K562 (cell line): ENCODE measurements at regions not wholly inside any gene's neighbourhood (a gene's known extent, or its start where the extent isn't known, plus 50 kb on each side); places are given as distances from the start of the nearest gene placed in this dataset.
"Not testable (repeated sequence)": the region's sequence is repeated elsewhere in the genome, so short reads cannot be mapped to it uniquely, and the experiment has no call there.

Source experiments
- ATAC-seq: fragments of 200-7000 bp; cut with Tn5 transposase; 3 replicates; pipeline ENCODE4 v1.9.1; 2020; ENCODE audit warnings: moderate library complexity
- BruUV-seq: library from RNA; stranded (reverse); fragments of 400-500 nt; replicated peaks from 2 replicates; lab custom pipeline; 2021; lab: Mats Ljungman, UMichigan
- CTCF ChIA-PET: fragments of 300-600 bp; formaldehyde crosslinking; extraction: SDS; loops from one replicate; lab custom pipeline; 2021; ENCODE audit warnings: low intra/inter-chr PET ratio; lab: Yijun Ruan, JAX
- POLR2A ChIA-PET: fragments of 300-600, 350-650 bp; sonication (Branson Sonifier 250); formaldehyde crosslinking; extraction: SDS; loops from one replicate; lab custom pipeline; 2021; ENCODE audit warnings: antibody characterized with exemption, inconsistent platforms; lab: Yijun Ruan, JAX
- DNase-seq, 4 experiments: peaks; one replicate each; pipeline versions ENCODE4 v3.0.0 to v3.0.0-alpha.2; 2011 to 2018; ENCODE audit warnings: low spot score in 3 of 4, mixed read lengths in 3 of 4; ENCODE audit errors: extremely low read depth in 1 of 4
- FAIRE-seq: peaks from 2 replicates; lab custom pipeline; 2011; peaks lifted over from hg19 to GRCh38; lab: Jason Lieb, UNC
- H2AFZ ChIP-seq: 2 replicates; pipeline ENCODE4 v1.6.0; 2011; ENCODE audit warnings: low read depth, low read length, control low read depth, inconsistent platforms
- H3K27ac ChIP-seq: fragments of 200-600 bp; 3 replicates; pipeline ENCODE4 v1.8.0; 2011; ENCODE audit warnings: low read depth, mild to moderate bottlenecking, control low read depth, inconsistent platforms, low read length, moderate library complexity, mixed read lengths; ENCODE audit errors: extremely low read depth
- H3K27me3 ChIP-seq, 2 experiments: fragments of 300-600 bp in 1 of 2; 2 replicates in 1 of 2; 3 replicates in 1 of 2; pipeline versions ENCODE4 v1.6.0 to v1.8.0; 2011; ENCODE audit warnings: inconsistent platforms in 2 of 2, low read length in 2 of 2, mild to moderate bottlenecking in 1 of 2, mixed read lengths in 1 of 2, moderate library complexity in 1 of 2; ENCODE audit not compliant: control insufficient read depth in 2 of 2, insufficient read depth in 2 of 2
- H3K36me3 ChIP-seq: fragments of 300-600 bp; 3 replicates; pipeline ENCODE4 v1.8.0; 2011; ENCODE audit warnings: mild to moderate bottlenecking, low read length, inconsistent platforms; ENCODE audit not compliant: control insufficient read depth, insufficient read depth
- H3K4me1 ChIP-seq, 2 experiments: fragments of 200-600 bp in 1 of 2; replicated peaks in 1 of 2; 2 replicates in 1 of 2; 3 replicates in 1 of 2; pipeline versions ENCODE4 v1.5.1 to v1.8.0; 2011; ENCODE audit warnings: inconsistent platforms in 2 of 2, low read length in 2 of 2, mild to moderate bottlenecking in 1 of 2, mixed read lengths in 1 of 2, moderate library complexity in 1 of 2; ENCODE audit not compliant: control insufficient read depth in 2 of 2, insufficient read depth in 2 of 2
- H3K4me2 ChIP-seq: 2 replicates; pipeline ENCODE4 v1.6.1; 2011; ENCODE audit warnings: low read length, control low read depth, inconsistent platforms, mixed read lengths; ENCODE audit not compliant: insufficient read depth
- H3K4me3 ChIP-seq: fragments of 200-600 bp; sonication (generic), shearing (Covaris generic); 2 replicates; pipeline ENCODE4 v1.5.1; 2016; ENCODE audit warnings: control low read depth, inconsistent platforms
- H3K79me2 ChIP-seq: fragments of 200-600 bp; 3 replicates; pipeline ENCODE4 v1.8.0; 2011; ENCODE audit warnings: low read length, inconsistent platforms; ENCODE audit not compliant: control insufficient read depth, insufficient read depth
- H3K9ac ChIP-seq, 2 experiments: 2 replicates each; pipeline versions ENCODE4 v1.6.0 to v1.6.1; 2011; ENCODE audit warnings: low read depth in 2 of 2, low read length in 2 of 2, control low read depth in 1 of 2, inconsistent platforms in 1 of 2, mild to moderate bottlenecking in 1 of 2, mixed read lengths in 1 of 2; ENCODE audit not compliant: insufficient read depth in 1 of 2
- H3K9me1 ChIP-seq: one replicate; pipeline ENCODE4 v1.6.0; 2011; ENCODE audit warnings: inconsistent platforms, mild to moderate bottlenecking, low read length, moderate library complexity; ENCODE audit not compliant: control insufficient read depth, insufficient read depth
- H3K9me3 ChIP-seq: replicated peaks from 2 replicates; pipeline ENCODE4 v1.5.1; 2011; ENCODE audit warnings: low read depth, low read length, inconsistent platforms; ENCODE audit not compliant: control insufficient read depth, insufficient read depth
- H4K20me1 ChIP-seq: replicated peaks from 2 replicates; pipeline ENCODE4 v1.6.1; 2011; ENCODE audit warnings: low read length, inconsistent platforms, mixed read lengths; ENCODE audit not compliant: control insufficient read depth, insufficient read depth
- WGBS: fragments of 100-300 bp; shearing (Covaris generic); methylation state at CpG from one replicate; pipeline ENCODE4 v1.1.6; 2016; ENCODE audit warnings: low coverage, mixed read lengths; ENCODE audit not compliant: insufficient coverage; ENCODE audit errors: missing lambda C conversion rate; 5-methylcytosine and 5-hydroxymethylcytosine counted together
- in situ Hi-C: fragments of 300-500 bp; cut with MboI; formaldehyde crosslinking; loops from 4 replicates; pipeline ENCODE4 v1.15.0; 2018; ENCODE audit warnings: inconsistent platforms, mixed read lengths
- intact Hi-C: fragments of 100-400 bp; cut with micrococcal nuclease; formaldehyde crosslinking; loops from 2 replicates; pipeline ENCODE4 v1.14.2; 2022

DNA sequence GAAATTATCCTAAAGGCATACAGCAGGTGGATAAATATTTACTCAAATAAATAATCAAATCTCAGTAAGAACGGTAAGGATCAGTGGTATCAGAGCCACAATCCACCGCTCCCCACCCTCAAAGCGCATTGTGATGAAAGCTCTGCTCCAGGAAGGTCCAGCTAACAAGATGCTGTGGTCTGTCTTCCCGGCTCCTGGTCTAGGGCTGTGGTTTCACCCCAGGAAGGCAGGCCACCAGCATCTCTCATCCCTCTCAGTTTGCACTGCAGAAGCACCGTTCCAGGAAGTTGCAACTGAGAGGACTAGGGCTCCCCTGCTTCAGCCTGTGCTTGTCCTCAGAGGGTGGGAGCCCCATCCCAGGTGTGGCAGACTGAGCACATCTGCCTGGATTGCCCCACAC, 86.1 kb upstream of the SAMD11 start:
- H3K36me3 ChIP-seq = peaks cover 26% of the 10 kb centered on the region; the same call in 2 of the 3 replicates
- H3K27me3 ChIP-seq, in situ Hi-C loops, H3K27ac ChIP-seq, H3K9me3 ChIP-seq, H3K4me1 ChIP-seq, ATAC-seq, H3K4me2 ChIP-seq, FAIRE-seq, DNase-seq, BruUV-seq, H3K4me3 ChIP-seq, intact Hi-C loops, H3K9me1 ChIP-seq, H4K20me1 ChIP-seq, CTCF ChIA-PET, H2AFZ ChIP-seq, H3K79me2 ChIP-seq, H3K9ac ChIP-seq, POLR2A ChIA-PET: not testable (repeated sequence)
- 88% methylated on average over 5 of the region's 5 CpGs for WGBS

DNA sequence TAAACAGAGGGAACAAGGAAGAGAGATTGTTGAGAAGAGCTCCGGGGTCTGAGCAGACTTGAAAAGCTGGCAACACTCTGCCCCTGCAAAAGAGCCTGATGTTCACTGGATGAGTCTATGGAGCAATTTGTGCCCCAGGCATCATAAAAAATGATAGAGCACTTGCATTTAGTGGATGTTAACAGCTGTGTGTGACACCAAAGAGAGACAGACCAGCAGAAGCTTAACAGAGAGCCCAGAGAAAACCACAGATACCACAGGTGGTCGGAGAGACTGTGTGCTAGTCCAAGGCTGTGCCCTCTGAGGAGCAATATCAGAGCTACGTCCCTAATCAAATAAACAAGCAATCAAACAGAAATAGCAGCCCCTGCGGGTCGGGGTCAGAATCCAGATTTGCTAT, 85.4 kb upstream of the SAMD11 start:
- 74% methylated on average over 5 of the region's 5 CpGs for WGBS
- FAIRE-seq, CTCF ChIA-PET: not testable (repeated sequence)

GRCh38 chr1:840592-840991, 83.1 kb upstream of the SAMD11 start:
- CTCF ChIA-PET, FAIRE-seq, ATAC-seq: not testable (repeated sequence)

More for the DNA sequence above, 85.4 kb upstream of the SAMD11 start:
- intact Hi-C loops, H3K4me1 ChIP-seq, H3K79me2 ChIP-seq, ATAC-seq, POLR2A ChIA-PET, H3K27me3 ChIP-seq, DNase-seq, H3K9ac ChIP-seq, H3K4me3 ChIP-seq, H2AFZ ChIP-seq, H3K27ac ChIP-seq, H4K20me1 ChIP-seq, H3K4me2 ChIP-seq, H3K9me1 ChIP-seq, H3K9me3 ChIP-seq, BruUV-seq, in situ Hi-C loops: not testable (repeated sequence)
- H3K36me3 ChIP-seq = peaks cover 22% of the 10 kb centered on the region; the same call in 2 of the 3 replicates

More at GRCh38 chr1:840592-840991, 83.1 kb upstream of the SAMD11 start:
- DNase-seq, BruUV-seq, H2AFZ ChIP-seq, H3K4me3 ChIP-seq, H3K27ac ChIP-seq, H3K9me1 ChIP-seq, H3K9me3 ChIP-seq, H3K4me2 ChIP-seq, H3K27me3 ChIP-seq, H3K9ac ChIP-seq, POLR2A ChIA-PET, H4K20me1 ChIP-seq, H3K79me2 ChIP-seq: not testable (repeated sequence)
- in situ Hi-C loops = loop anchor here (5.0 kb wide), 1 partner anchor 523 kb away; no protein-coding TSS in a partner anchor
- Histone ChIP-seq H3K4me1 (peaks cover 7 to 11% of the 10 kb centered on the region in 2 experiments; a peak in 3 of 5 replicates), H3K36me3 (peaks cover 20% of the 10 kb centered on the region; the same call in 1 of the 3 replicates)
- WGBS = 75% methylated on average over 3 of the region's 6 CpGs
- intact Hi-C loops = loop anchor here (10.0 kb wide), 1 partner anchor 66 kb away; no protein-coding TSS in a partner anchor
